ENCODE measurements at regions not wholly inside any gene's neighbourhood (a gene's known extent, or its start where the extent isn't known, plus 50 kb on each side); places are given as distances from the start of the nearest gene placed in this dataset.

- Histone ChIP-seq H3K27me3 (replicated peaks; ENCODE audit: insufficient read depth) (no peaks in the 10 kb centered on the region), H3K36me3 (ENCODE audit: low read depth) (no peaks in the 10 kb centered on the region), H3K4me2 (ENCODE audit: unreplicated experiment) (no peak overlapping the region), H3K9me2 (ENCODE audit: insufficient read depth) (no peaks in the 10 kb centered on the region), H3K4me1 (ENCODE audit: insufficient read depth) (peaks cover 5% of the 10 kb centered on the region; the same call in 1 of the 2 replicates), H3K79me2 (ENCODE audit: insufficient read depth) (no peaks in the 10 kb centered on the region), H4K20me1 (ENCODE audit: insufficient read depth) (no peaks in the 10 kb centered on the region), H2AFZ (no peak overlapping the region), H3K4me3 (no peak overlapping the region), H3K9ac (no peak overlapping the region), H3K27ac (no peak overlapping the region), H3K9me3 (ENCODE audit: low read depth) (no peaks in the 10 kb centered on the region), H3F3A (ENCODE audit: insufficient read depth) (no peaks in the 10 kb centered on the region)
- TF ChIP-seq EZH2 (IDR thresholded peaks at IDR 0.05; ENCODE audit: insufficient read depth, poor library complexity, severe bottlenecking): no peak
- TF ChIP-seq EZH2phosphoT487 (IDR thresholded peaks at IDR 0.05; ENCODE audit: insufficient read depth, low read depth): no peak
- 46 to 51% methylated on average over 2 of the region's 2 CpGs for WGBS, 2 experiments (ENCODE audit: low coverage in 1 of 2, low lambda C conversion rate in 2 of 2, missing lambda C conversion rate in 2 of 2)
- no peak for DNase-seq
- in situ Hi-C loops (cut with MboI): no loop called here
These were observed 512.3 kb downstream of the ZNF385D start for GRCh38 chr3:21238661-21239060.

- H3K4me3 ChIP-seq: no peak overlapping the region
- no peaks in the 10 kb centered on the region for H4K20me1 ChIP-seq (ENCODE audit: insufficient read depth)
- TF ChIP-seq EZH2phosphoT487 (IDR thresholded peaks at IDR 0.05; ENCODE audit: insufficient read depth, low read depth) (no peak), EZH2 (IDR thresholded peaks at IDR 0.05; ENCODE audit: insufficient read depth, poor library complexity, severe bottlenecking) (no peak)
- H3K27me3 ChIP-seq (replicated peaks; ENCODE audit: insufficient read depth): no peaks in the 10 kb centered on the region
- peaks cover 5% of the 10 kb centered on the region; the same call in 1 of the 2 replicates for H3K4me1 ChIP-seq (ENCODE audit: insufficient read depth)
- H3F3A ChIP-seq (ENCODE audit: insufficient read depth): no peaks in the 10 kb centered on the region
- no peak overlapping the region for H3K9ac ChIP-seq
- peak; percentile 29 for DNase-seq
- H2AFZ ChIP-seq: no peak overlapping the region; the same call in 1 of the 2 replicates
- H3K4me2 ChIP-seq (ENCODE audit: unreplicated experiment): no peak overlapping the region
- no peak overlapping the region for H3K27ac ChIP-seq
- in situ Hi-C loops (cut with MboI): no loop called here
- WGBS, 2 experiments (ENCODE audit: low coverage in 1 of 2, low lambda C conversion rate in 2 of 2, missing lambda C conversion rate in 2 of 2): 67 to 68% methylated on average over 1 of the region's 1 CpG
- no peaks in the 10 kb centered on the region for H3K79me2 ChIP-seq (ENCODE audit: insufficient read depth)
- no peaks in the 10 kb centered on the region for H3K9me2 ChIP-seq (ENCODE audit: insufficient read depth)
- H3K9me3 ChIP-seq (ENCODE audit: low read depth): no peaks in the 10 kb centered on the region
- H3K36me3 ChIP-seq (ENCODE audit: low read depth): no peaks in the 10 kb centered on the region
These were observed 513.4 kb downstream of the ZNF385D start for GRCh38 chr3:21237638-21238037.

- no peak overlapping the region for H2AFZ ChIP-seq
- no peak overlapping the region for H3K27ac ChIP-seq
- no peaks in the 10 kb centered on the region for H3K9me3 ChIP-seq (ENCODE audit: low read depth)
- in situ Hi-C loops (cut with MboI): no loop called here
- peaks cover 5% of the 10 kb centered on the region; the same call in 1 of the 2 replicates for H3K4me1 ChIP-seq (ENCODE audit: insufficient read depth)
- H3K4me3 ChIP-seq: no peak overlapping the region
- 73 to 80% methylated on average over 4 of the region's 4 CpGs for WGBS, 2 experiments (ENCODE audit: low coverage in 1 of 2, low lambda C conversion rate in 2 of 2, missing lambda C conversion rate in 2 of 2)
- H3K27me3 ChIP-seq (replicated peaks; ENCODE audit: insufficient read depth): no peaks in the 10 kb centered on the region
- no peaks in the 10 kb centered on the region for H3K36me3 ChIP-seq (ENCODE audit: low read depth)
- DNase-seq: no peak
- H3K9me2 ChIP-seq (ENCODE audit: insufficient read depth): no peaks in the 10 kb centered on the region
- no peak for TF ChIP-seq EZH2phosphoT487 (IDR thresholded peaks at IDR 0.05; ENCODE audit: insufficient read depth, low read depth)
- no peak for TF ChIP-seq EZH2 (IDR thresholded peaks at IDR 0.05; ENCODE audit: insufficient read depth, poor library complexity, severe bottlenecking)
- no peak overlapping the region for H3K9ac ChIP-seq
- H3K79me2 ChIP-seq (ENCODE audit: insufficient read depth): no peaks in the 10 kb centered on the region
- no peak overlapping the region for H3K4me2 ChIP-seq (ENCODE audit: unreplicated experiment)
- H3F3A ChIP-seq (ENCODE audit: insufficient read depth): no peaks in the 10 kb centered on the region
- no peaks in the 10 kb centered on the region for H4K20me1 ChIP-seq (ENCODE audit: insufficient read depth)
These were observed 515.5 kb downstream of the ZNF385D start for GRCh38 chr3:21235491-21235890.

- WGBS, 2 experiments (ENCODE audit: low coverage in 1 of 2, low lambda C conversion rate in 2 of 2, missing lambda C conversion rate in 2 of 2): 75 to 88% methylated on average over 1 of the region's 1 CpG
- Histone ChIP-seq H2AFZ (no peak overlapping the region), H3K79me2 (ENCODE audit: insufficient read depth) (no peaks in the 10 kb centered on the region), H3K4me3 (no peak overlapping the region), H3K27ac (no peak overlapping the region), H3K9me2 (ENCODE audit: insufficient read depth) (no peaks in the 10 kb centered on the region), H4K20me1 (ENCODE audit: insufficient read depth) (no peaks in the 10 kb centered on the region), H3K4me1 (ENCODE audit: insufficient read depth) (peaks cover 5% of the 10 kb centered on the region; the same call in 1 of the 2 replicates), H3K36me3 (ENCODE audit: low read depth) (no peaks in the 10 kb centered on the region), H3K4me2 (ENCODE audit: unreplicated experiment) (no peak overlapping the region), H3K9me3 (ENCODE audit: low read depth) (no peaks in the 10 kb centered on the region), H3F3A (ENCODE audit: insufficient read depth) (no peaks in the 10 kb centered on the region), H3K27me3 (replicated peaks; ENCODE audit: insufficient read depth) (no peaks in the 10 kb centered on the region), H3K9ac (no peak overlapping the region)
- in situ Hi-C loops (cut with MboI): no loop called here
- no peak for DNase-seq
- no peak for TF ChIP-seq EZH2phosphoT487 (IDR thresholded peaks at IDR 0.05; ENCODE audit: insufficient read depth, low read depth)
- no peak for TF ChIP-seq EZH2 (IDR thresholded peaks at IDR 0.05; ENCODE audit: insufficient read depth, poor library complexity, severe bottlenecking)
These were observed 516.1 kb downstream of the ZNF385D start for GRCh38 chr3:21234933-21235332.
